KMS-11 (cell line): ENCODE measurements at regions not wholly inside any gene's neighbourhood (a gene's known extent, or its start where the extent isn't known, plus 50 kb on each side); places are given as distances from the start of the nearest gene placed in this dataset.

Experiments
- H2AFZ ChIP-seq: fragments of 200-600 bp; sonication (generic); 2 replicates; pipeline ENCODE4 v1.6.1; 2016; ENCODE audit warnings: antibody characterized with exemption, mixed run types, low read depth
- H3K27ac ChIP-seq: fragments of 200-600 bp; sonication (generic); 2 replicates; pipeline ENCODE4 v1.6.1; 2016; ENCODE audit warnings: mild to moderate bottlenecking, mixed run types
- H3K27me3 ChIP-seq: fragments of 200-600 bp; sonication (generic); 2 replicates; pipeline ENCODE4 v1.6.1; 2017; ENCODE audit warnings: mild to moderate bottlenecking, low read depth, mixed run types, moderate library complexity; ENCODE audit not compliant: insufficient read depth
- H3K36me3 ChIP-seq: fragments of 200-600 bp; sonication (generic); 2 replicates; pipeline ENCODE4 v1.6.1; 2017; ENCODE audit warnings: mild to moderate bottlenecking, mixed run types; ENCODE audit not compliant: insufficient read depth
- H3K4me1 ChIP-seq: fragments of 200-600 bp; sonication (generic); 2 replicates; pipeline ENCODE4 v1.6.1; 2016; ENCODE audit warnings: mild to moderate bottlenecking, low read depth, mixed run types; ENCODE audit not compliant: poor library complexity, severe bottlenecking
- H3K4me2 ChIP-seq: fragments of 200-600 bp; sonication (generic); 2 replicates; pipeline ENCODE4 v1.7.0; 2016; ENCODE audit warnings: mild to moderate bottlenecking, mixed run types
- H3K4me3 ChIP-seq: fragments of 200-600 bp; sonication (generic); IDR thresholded peaks from 2 replicates; pipeline ENCODE4 v1.6.1; 2017; ENCODE audit warnings: low read depth, low read length, mixed read lengths; ENCODE audit not compliant: insufficient read depth
- H3K79me2 ChIP-seq: fragments of 200-600 bp; sonication (generic); 2 replicates; pipeline ENCODE4 v1.6.1; 2016; ENCODE audit warnings: low read depth, mixed run types; ENCODE audit not compliant: insufficient read depth
- H3K9ac ChIP-seq: fragments of 200-600 bp; sonication (generic); 2 replicates; pipeline ENCODE4 v1.6.1; 2016; ENCODE audit warnings: mild to moderate bottlenecking, mixed run types
- H4K20me1 ChIP-seq: fragments of 200-600 bp; sonication (generic); 2 replicates; pipeline ENCODE4 v1.6.1; 2016; ENCODE audit warnings: mild to moderate bottlenecking, mixed run types; ENCODE audit not compliant: insufficient read depth
- CTCF ChIP-seq: fragments of 200-600 bp; sonication (generic); conservative IDR thresholded peaks from 2 replicates; pipeline ENCODE4 v1.6.1; 2017; ENCODE audit warnings: low read depth, mild to moderate bottlenecking, antibody characterized with exemption, low read length, moderate library complexity, mixed read lengths

GRCh38 chr15:98438907-98439306 lies 209.4 kb upstream of the IGF1R start:
- Histone ChIP-seq H2AFZ (no peak overlapping the region), H3K4me1 (peaks cover 13% of the 10 kb centered on the region), H3K4me3 (no peak overlapping the region), H3K36me3 (no peaks in the 10 kb centered on the region), H3K79me2 (no peaks in the 10 kb centered on the region), H3K9ac (no peak overlapping the region), H3K27ac (no peak overlapping the region), H3K4me2 (no peak overlapping the region), H3K27me3 (no peaks in the 10 kb centered on the region), H4K20me1 (no peaks in the 10 kb centered on the region)
- no peak for TF ChIP-seq CTCF

- Histone ChIP-seq H3K36me3 (no peaks in the 10 kb centered on the region), H3K79me2 (no peaks in the 10 kb centered on the region), H3K4me3 (no peak overlapping the region), H3K4me2 (no peak overlapping the region), H2AFZ (no peak overlapping the region), H4K20me1 (no peaks in the 10 kb centered on the region), H3K27ac (no peak overlapping the region), H3K9ac (no peak overlapping the region), H3K4me1 (peaks cover 13% of the 10 kb centered on the region), H3K27me3 (no peaks in the 10 kb centered on the region)
- TF ChIP-seq CTCF = no peak
Observed at GRCh38 chr15:98439523-98439942, 208.8 kb upstream of the IGF1R start.

- no peak for TF ChIP-seq CTCF
- no peak overlapping the region for H3K4me2 ChIP-seq
Observed at GRCh38 chr15:98440917-98441316, 207.4 kb upstream of the IGF1R start.

GRCh38 chr15:98441599-98441998 lies 206.7 kb upstream of the IGF1R start:
- Histone ChIP-seq H3K36me3 (no peaks in the 10 kb centered on the region), H3K4me1 (peaks cover 13% of the 10 kb centered on the region), H3K4me2 (no peak overlapping the region), H3K4me3 (no peak overlapping the region), H2AFZ (no peak overlapping the region), H3K79me2 (no peaks in the 10 kb centered on the region), H3K27me3 (no peaks in the 10 kb centered on the region), H3K27ac (no peak overlapping the region), H4K20me1 (no peaks in the 10 kb centered on the region), H3K9ac (no peak overlapping the region)
- TF ChIP-seq CTCF = no peak

More at GRCh38 chr15:98440917-98441316, 207.4 kb upstream of the IGF1R start:
- H3K27me3 ChIP-seq = no peaks in the 10 kb centered on the region
- H4K20me1 ChIP-seq = no peaks in the 10 kb centered on the region
- H3K79me2 ChIP-seq = no peaks in the 10 kb centered on the region
- H3K36me3 ChIP-seq = no peaks in the 10 kb centered on the region
- H3K4me3 ChIP-seq = no peak overlapping the region
- no peak overlapping the region for H3K27ac ChIP-seq
- H3K9ac ChIP-seq = no peak overlapping the region
- no peak overlapping the region for H2AFZ ChIP-seq
- H3K4me1 ChIP-seq = peaks cover 13% of the 10 kb centered on the region
